ENCODE measurements at regions not wholly inside any gene's neighbourhood (a gene's known extent, or its start where the extent isn't known, plus 50 kb on each side); places are given as distances from the start of the nearest gene placed in this dataset.

DNA sequence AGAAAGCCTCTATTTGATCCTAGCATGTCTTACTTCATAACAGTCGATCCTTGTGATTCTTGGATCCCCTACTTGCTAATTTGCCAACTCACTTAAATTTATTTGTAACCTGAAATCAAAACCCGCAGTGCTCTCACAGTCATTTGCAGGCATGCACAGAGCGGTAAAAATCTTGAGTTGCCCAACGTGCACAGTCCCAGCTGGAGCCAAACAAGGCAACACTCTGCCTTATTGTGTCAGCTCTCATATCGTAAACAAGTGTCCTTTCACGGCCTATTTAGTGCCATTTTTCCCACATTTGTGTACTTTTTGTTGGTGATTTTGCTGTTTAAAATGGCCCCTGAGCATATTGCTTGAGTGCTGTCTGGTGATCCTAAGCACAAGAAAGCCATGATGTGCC is 511.3 kb upstream of the WWC1 start:
- H3K9me3 ChIP-seq = no peaks in the 10 kb centered on the region
- H3K27me3 ChIP-seq = no peaks in the 10 kb centered on the region
- no peak for TF ChIP-seq Cebpa-rat (IDR thresholded peaks at IDR 0.05)
- H3K4me1 ChIP-seq = peaks cover 7% of the 10 kb centered on the region; the same call in 1 of the 2 replicates
- H3K9ac ChIP-seq = no peak overlapping the region
- peaks cover 32% of the 10 kb centered on the region for H3K36me3 ChIP-seq
- no peak overlapping the region for H3K4me2 ChIP-seq
- H4K20me1 ChIP-seq = peaks cover 7% of the 10 kb centered on the region; the same call in 1 of the 2 replicates
- no peak overlapping the region for H3K4me3 ChIP-seq
- H3K27ac ChIP-seq = no peak overlapping the region

DNA sequence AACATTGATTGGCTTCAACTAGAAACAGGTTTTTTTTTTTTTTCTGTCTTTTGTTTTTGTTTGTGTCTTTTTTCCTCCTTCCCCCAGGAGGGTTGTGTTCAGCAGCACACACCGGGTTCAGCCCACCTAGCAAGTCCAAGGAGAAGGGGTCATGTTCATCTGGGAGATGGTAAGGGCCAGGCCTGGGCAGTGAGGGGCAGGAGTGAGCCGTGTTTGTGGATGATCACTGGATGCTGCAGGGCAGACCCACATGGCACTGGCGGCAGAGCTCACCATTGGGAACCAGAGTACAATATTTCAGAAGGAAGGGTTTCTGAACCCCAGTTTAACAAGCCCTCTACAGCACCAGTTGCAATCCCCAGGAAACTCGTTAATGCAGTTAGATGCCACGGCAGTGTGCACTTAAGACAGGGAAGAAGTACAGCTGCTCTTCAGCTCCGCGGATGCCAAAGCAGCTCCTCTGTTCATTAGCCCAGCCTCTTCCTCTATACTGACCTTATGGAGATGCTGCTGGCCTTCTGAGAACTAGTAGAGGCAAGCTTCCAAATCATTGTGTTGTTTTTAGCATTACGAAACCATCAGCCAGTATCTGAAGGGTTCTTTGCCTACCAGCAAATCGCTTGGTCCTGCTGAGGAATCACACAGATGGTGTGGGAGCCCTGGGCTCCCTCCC is 508.2 kb upstream of the WWC1 start:
- H3K27ac ChIP-seq = no peak overlapping the region
- H4K20me1 ChIP-seq = peaks cover 12% of the 10 kb centered on the region; the same call in 1 of the 2 replicates
- no peak for TF ChIP-seq Cebpa-rat (IDR thresholded peaks at IDR 0.05)
- H3K36me3 ChIP-seq = peaks cover 30% of the 10 kb centered on the region
- H3K9me3 ChIP-seq = no peaks in the 10 kb centered on the region
- no peak overlapping the region for H3K4me3 ChIP-seq
- H3K27me3 ChIP-seq = no peaks in the 10 kb centered on the region
- no peak overlapping the region for H3K9ac ChIP-seq
- peaks cover 9% of the 10 kb centered on the region; the same call in 1 of the 2 replicates for H3K4me1 ChIP-seq
- no peak overlapping the region for H3K4me2 ChIP-seq

GRCh38 chr5:167785106-167785505 is 506.3 kb upstream of the WWC1 start:
- Histone ChIP-seq H3K36me3 (peaks cover 32% of the 10 kb centered on the region), H3K4me3 (no peak overlapping the region), H3K9me3 (no peaks in the 10 kb centered on the region), H3K27me3 (no peaks in the 10 kb centered on the region), H3K4me2 (peak overlapping the region; percentile 1; the same call in 1 of the 2 replicates), H3K9ac (no peak overlapping the region), H3K27ac (no peak overlapping the region), H3K4me1 (peaks cover 9% of the 10 kb centered on the region; the same call in 1 of the 2 replicates), H4K20me1 (peaks cover 18% of the 10 kb centered on the region; the same call in 1 of the 2 replicates)
- TF ChIP-seq Cebpa-rat (IDR thresholded peaks at IDR 0.05) = no peak

DNA sequence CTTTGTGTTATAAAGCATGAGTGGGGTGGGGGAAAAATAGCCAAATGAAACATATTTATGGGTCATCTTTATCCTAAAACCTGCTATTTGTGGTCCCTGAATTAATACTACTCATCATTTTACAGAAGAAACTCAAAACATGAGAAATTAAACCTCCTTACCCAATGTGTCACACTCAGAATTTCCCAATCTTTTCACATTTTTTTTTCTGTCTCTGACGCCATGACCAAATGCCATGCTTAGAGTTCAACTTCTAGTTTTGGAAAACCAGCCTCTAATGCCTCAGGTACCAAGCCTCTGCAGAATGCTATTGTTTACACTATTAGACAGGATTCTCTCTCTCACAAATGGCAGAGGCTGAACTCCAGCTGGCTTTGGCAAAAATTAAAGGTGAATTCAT is 505.5 kb upstream of the WWC1 start:
- no peak for TF ChIP-seq Cebpa-rat (IDR thresholded peaks at IDR 0.05)
- H3K27me3 ChIP-seq = no peaks in the 10 kb centered on the region
- H3K27ac ChIP-seq = no peak overlapping the region
- H3K4me1 ChIP-seq = peaks cover 9% of the 10 kb centered on the region; the same call in 1 of the 2 replicates
- H3K36me3 ChIP-seq = peaks cover 37% of the 10 kb centered on the region; the same call in 1 of the 2 replicates
- H3K4me2 ChIP-seq = no peak overlapping the region
- no peaks in the 10 kb centered on the region for H3K9me3 ChIP-seq
- H3K4me3 ChIP-seq = no peak overlapping the region
- H4K20me1 ChIP-seq = peaks cover 18% of the 10 kb centered on the region; the same call in 1 of the 2 replicates
- H3K9ac ChIP-seq = no peak overlapping the region

DNA sequence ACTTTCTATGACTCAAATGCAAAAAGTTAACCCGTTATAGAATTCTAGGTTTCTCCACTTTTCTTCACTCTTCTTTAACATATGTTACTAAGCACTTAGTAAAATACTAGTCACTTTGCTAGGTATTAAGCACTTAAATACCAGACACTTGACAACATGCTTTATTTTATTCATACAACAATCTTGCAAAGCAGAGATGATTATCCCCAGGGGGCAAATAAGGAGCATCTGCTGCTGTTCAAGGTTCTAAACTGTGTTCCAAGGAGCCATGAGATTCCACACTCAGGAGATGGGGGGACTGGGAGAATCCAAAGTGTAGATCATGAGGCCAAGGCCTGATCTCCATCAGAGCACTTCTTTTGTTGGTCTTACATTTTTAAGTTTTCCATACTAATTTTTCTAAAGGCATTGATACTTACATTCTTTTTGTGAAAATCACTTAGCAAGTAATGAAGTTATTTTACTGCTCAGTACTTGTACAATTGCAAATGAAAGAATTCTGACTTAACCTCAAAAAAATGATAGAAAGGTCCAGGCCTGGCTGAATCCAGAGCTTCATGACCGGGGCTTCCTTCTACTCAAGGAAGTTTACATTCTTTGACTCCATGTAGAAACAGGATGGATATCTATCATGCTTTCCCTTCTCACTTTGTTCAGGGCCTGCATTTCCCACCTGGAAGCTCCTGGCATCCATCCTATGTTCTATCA is 504.4 kb upstream of the WWC1 start:
- Histone ChIP-seq H3K4me3 (no peak overlapping the region), H3K4me2 (no peak overlapping the region), H3K9ac (no peak overlapping the region), H3K27me3 (no peaks in the 10 kb centered on the region), H3K36me3 (peaks cover 44% of the 10 kb centered on the region; the same call in 1 of the 2 replicates), H3K4me1 (peaks cover 9% of the 10 kb centered on the region; the same call in 1 of the 2 replicates), H4K20me1 (peaks cover 18% of the 10 kb centered on the region; the same call in 1 of the 2 replicates), H3K27ac (no peak overlapping the region), H3K9me3 (no peaks in the 10 kb centered on the region)
- TF ChIP-seq Cebpa-rat (IDR thresholded peaks at IDR 0.05) = no peak

- peaks cover 10% of the 10 kb centered on the region; the same call in 1 of the 2 replicates for H4K20me1 ChIP-seq
- H3K36me3 ChIP-seq = peaks cover 49% of the 10 kb centered on the region; the same call in 1 of the 2 replicates
- no peak for TF ChIP-seq Cebpa-rat (IDR thresholded peaks at IDR 0.05)
- H3K4me1 ChIP-seq = peaks cover 3% of the 10 kb centered on the region; the same call in 1 of the 2 replicates
- no peak overlapping the region for H3K27ac ChIP-seq
- H3K4me3 ChIP-seq = no peak overlapping the region
- H3K27me3 ChIP-seq = no peaks in the 10 kb centered on the region
- H3K4me2 ChIP-seq = no peak overlapping the region
- no peaks in the 10 kb centered on the region for H3K9me3 ChIP-seq
- H3K9ac ChIP-seq = no peak overlapping the region
Observed at GRCh38 chr5:167790045-167790444, 501.4 kb upstream of the WWC1 start.

GRCh38 chr5:167790462-167791260 is 500.8 kb upstream of the WWC1 start:
- Histone ChIP-seq H3K4me1 (no peaks in the 10 kb centered on the region), H3K9me3 (no peaks in the 10 kb centered on the region), H3K27me3 (no peaks in the 10 kb centered on the region), H4K20me1 (peaks cover 10% of the 10 kb centered on the region; the same call in 1 of the 2 replicates), H3K4me2 (no peak overlapping the region), H3K4me3 (no peak overlapping the region), H3K36me3 (peaks cover 49% of the 10 kb centered on the region; the same call in 1 of the 2 replicates), H3K9ac (no peak overlapping the region), H3K27ac (no peak overlapping the region)
- no peak for TF ChIP-seq Cebpa-rat (IDR thresholded peaks at IDR 0.05)

- peaks cover 26% of the 10 kb centered on the region; the same call in 1 of the 2 replicates for H4K20me1 ChIP-seq
- no peak for TF ChIP-seq Cebpa-rat (IDR thresholded peaks at IDR 0.05)
- H3K9ac ChIP-seq = no peak overlapping the region
- no peaks in the 10 kb centered on the region for H3K4me1 ChIP-seq
- H3K9me3 ChIP-seq = no peaks in the 10 kb centered on the region
- H3K4me2 ChIP-seq = no peak overlapping the region
- no peak overlapping the region for H3K4me3 ChIP-seq
- peaks cover 59% of the 10 kb centered on the region for H3K36me3 ChIP-seq
- no peak overlapping the region for H3K27ac ChIP-seq
- no peaks in the 10 kb centered on the region for H3K27me3 ChIP-seq
Observed at GRCh38 chr5:167792514-167792913, 498.9 kb upstream of the WWC1 start.

DNA sequence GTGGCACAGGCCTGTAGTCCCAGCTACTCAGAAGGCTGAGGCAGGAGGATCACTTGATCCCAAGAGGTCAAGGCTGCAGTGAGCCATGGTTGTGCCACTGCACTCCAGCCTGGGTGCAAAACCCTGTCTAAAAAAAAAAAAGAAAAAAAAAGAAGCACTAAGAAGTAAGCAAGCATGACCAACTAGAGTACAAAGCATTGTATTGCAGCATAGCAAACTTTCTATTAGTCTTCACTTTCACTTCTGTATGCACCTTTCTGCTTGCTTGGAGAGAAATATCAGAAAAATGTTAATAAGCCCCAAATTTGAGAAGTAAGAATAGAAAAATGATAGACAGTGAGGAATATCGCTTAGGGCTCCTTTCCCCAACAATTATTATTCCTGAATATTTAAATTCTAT is 497.7 kb upstream of the WWC1 start:
- Histone ChIP-seq H3K9me3 (no peaks in the 10 kb centered on the region), H3K4me2 (no peak overlapping the region), H3K27me3 (no peaks in the 10 kb centered on the region), H4K20me1 (peaks cover 25% of the 10 kb centered on the region; the same call in 1 of the 2 replicates), H3K27ac (no peak overlapping the region), H3K4me1 (no peaks in the 10 kb centered on the region), H3K36me3 (peaks cover 62% of the 10 kb centered on the region), H3K4me3 (no peak overlapping the region), H3K9ac (no peak overlapping the region)
- no peak for TF ChIP-seq Cebpa-rat (IDR thresholded peaks at IDR 0.05)
